ENCODE measurements at regions not wholly inside any gene's neighbourhood (a gene's known extent, or its start where the extent isn't known, plus 50 kb on each side); places are given as distances from the start of the nearest gene placed in this dataset.

GRCh38 chr5:89536020-89536419 lies 653.0 kb upstream of the MEF2C start:
- no peaks in the 10 kb centered on the region for H3K9me3 ChIP-seq (replicated peaks; ENCODE audit: control insufficient read depth, insufficient read depth, low read length)
- no peak for DNase-seq (ENCODE audit: low read depth, low spot score)
- H2AFZ ChIP-seq (ENCODE audit: low read depth, low read length) = no peak overlapping the region
- H3K4me3 ChIP-seq (replicated peaks in 1 of 3; ENCODE audit: insufficient read depth in 1 of 3, low read depth in 1 of 3, low read length in 3 of 3) = no peak overlapping the region
- H3K36me3 ChIP-seq (ENCODE audit: control insufficient read depth in 2 of 2, extremely low read depth in 1 of 2, insufficient read depth in 2 of 2, low read length in 2 of 2) = no peaks in the 10 kb centered on the region
- intact Hi-C loops (cut with micrococcal nuclease) = no loop called here
- POLR2A ChIA-PET = no interaction called here
- H3K27me3 ChIP-seq (ENCODE audit: control insufficient read depth in 2 of 2, insufficient read depth in 2 of 2, low read length in 2 of 2) = no peaks in the 10 kb centered on the region
- BruUV-seq (replicated peaks) = no TSS peak
- dilution Hi-C loops (cut with MboI; ENCODE audit: extremely low pct_ligation_motif_present, low sequenced_read_pairs) = no loop called here
- H3K79me2 ChIP-seq (ENCODE audit: control insufficient read depth, insufficient read depth, low read length) = no peaks in the 10 kb centered on the region
- FAIRE-seq = no peak
- no peak for TF ChIP-seq JUN (IDR thresholded peaks at IDR 0.05; ENCODE audit: borderline replicate concordance, insufficient read depth, insufficient read length, low read depth)
- no peak for TF ChIP-seq GATA2 (IDR thresholded peaks at IDR 0.05; ENCODE audit: insufficient read depth, insufficient read length, low read depth, low read length)
- no peak for TF ChIP-seq POLR2A (IDR thresholded peaks at IDR 0.05; ENCODE audit: low read depth, low read length)
- TF ChIP-seq EZH2 (IDR thresholded peaks at IDR 0.05; ENCODE audit: borderline replicate concordance, low read depth, low read length, severe bottlenecking) = no peak
- no peak for TF ChIP-seq POLR2AphosphoS5 (IDR thresholded peaks at IDR 0.05; ENCODE audit: insufficient read depth, low read depth, low read length)
- no peak for TF ChIP-seq MAX (IDR thresholded peaks at IDR 0.05; ENCODE audit: insufficient read depth, insufficient read length)
- no peak for TF ChIP-seq MYC (IDR thresholded peaks at IDR 0.05; ENCODE audit: low read depth, low read length)
- no peak for TF ChIP-seq FOS (IDR thresholded peaks at IDR 0.05; ENCODE audit: borderline replicate concordance, insufficient read depth, low read length)
- TF ChIP-seq, protein P1, sequence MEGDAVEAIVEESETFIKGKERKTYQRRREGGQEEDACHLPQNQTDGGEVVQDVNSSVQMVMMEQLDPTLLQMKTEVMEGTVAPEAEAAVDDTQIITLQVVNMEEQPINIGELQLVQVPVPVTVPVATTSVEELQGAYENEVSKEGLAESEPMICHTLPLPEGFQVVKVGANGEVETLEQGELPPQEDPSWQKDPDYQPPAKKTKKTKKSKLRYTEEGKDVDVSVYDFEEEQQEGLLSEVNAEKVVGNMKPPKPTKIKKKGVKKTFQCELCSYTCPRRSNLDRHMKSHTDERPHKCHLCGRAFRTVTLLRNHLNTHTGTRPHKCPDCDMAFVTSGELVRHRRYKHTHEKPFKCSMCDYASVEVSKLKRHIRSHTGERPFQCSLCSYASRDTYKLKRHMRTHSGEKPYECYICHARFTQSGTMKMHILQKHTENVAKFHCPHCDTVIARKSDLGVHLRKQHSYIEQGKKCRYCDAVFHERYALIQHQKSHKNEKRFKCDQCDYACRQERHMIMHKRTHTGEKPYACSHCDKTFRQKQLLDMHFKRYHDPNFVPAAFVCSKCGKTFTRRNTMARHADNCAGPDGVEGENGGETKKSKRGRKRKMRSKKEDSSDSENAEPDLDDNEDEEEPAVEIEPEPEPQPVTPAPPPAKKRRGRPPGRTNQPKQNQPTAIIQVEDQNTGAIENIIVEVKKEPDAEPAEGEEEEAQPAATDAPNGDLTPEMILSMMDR (IDR thresholded peaks at IDR 0.05; ENCODE audit: extremely low read depth in 1 of 2, insufficient read depth in 1 of 2, low read depth in 1 of 2, low read length in 2 of 2) = no peak
- no peak overlapping the region for H3K9ac ChIP-seq (replicated peaks; ENCODE audit: extremely low read depth, insufficient read depth, low read length)
- H3K27ac ChIP-seq (ENCODE audit: insufficient read depth, low read depth, low read length) = no peak overlapping the region
- H3K4me1 ChIP-seq (ENCODE audit: control insufficient read depth, extremely low read depth, insufficient read depth, low read length) = no peaks in the 10 kb centered on the region
- no peak overlapping the region for H3K4me2 ChIP-seq (ENCODE audit: insufficient read depth, low read length)
- H4K20me1 ChIP-seq (replicated peaks; ENCODE audit: control insufficient read depth, extremely low read depth, insufficient read depth, low read length) = no peaks in the 10 kb centered on the region
- no peaks in the 10 kb centered on the region for H3K9me1 ChIP-seq (replicated peaks; ENCODE audit: control insufficient read depth, extremely low read depth, insufficient read depth, low read length)
- CTCF ChIA-PET = no interaction called here

Data from endothelial cell of umbilical vein (primary cell).